ENCODE measurements at regions not wholly inside any gene's neighbourhood (a gene's known extent, or its start where the extent isn't known, plus 50 kb on each side); places are given as distances from the start of the nearest gene placed in this dataset.

DNA sequence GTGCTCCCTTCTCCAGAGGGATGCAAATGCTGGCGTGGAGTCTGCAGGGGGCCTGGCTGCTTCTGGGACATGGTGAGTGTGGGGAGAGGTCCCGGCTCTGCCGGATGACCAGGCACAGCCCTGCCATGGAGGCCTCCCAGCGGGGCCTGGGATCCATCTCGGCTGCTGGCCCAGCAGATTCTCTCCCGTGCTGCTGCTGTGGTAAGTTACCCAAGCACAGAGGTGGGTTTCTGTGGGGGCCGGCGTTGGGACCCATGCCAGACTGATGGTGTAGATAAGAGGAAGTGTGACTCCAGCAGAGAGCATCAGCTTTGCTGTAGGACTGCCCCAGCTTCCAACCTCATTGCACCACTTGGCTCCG lies 147.5 kb upstream of the B3GAT1 start:
- H3K4me2 ChIP-seq (ENCODE audit: low read length), result no peak overlapping the region
- Mint-ChIP-seq H3K36me3 (ENCODE audit: low read depth, unreplicated experiment) (peaks cover 2% of the 10 kb centered on the region), H3K27ac (ENCODE audit: unreplicated experiment) (no peak overlapping the region), H3K4me3 (ENCODE audit: unreplicated experiment) (no peak overlapping the region), H3K9me3 (ENCODE audit: unreplicated experiment) (no peaks in the 10 kb centered on the region), H3K27me3 (ENCODE audit: low read depth, unreplicated experiment) (peaks cover 41% of the 10 kb centered on the region), H3K4me1 (ENCODE audit: low read depth, unreplicated experiment) (peaks cover 25% of the 10 kb centered on the region)
- no peaks in the 10 kb centered on the region for H3K27me3 ChIP-seq (ENCODE audit: insufficient read depth, low read length)
- H3K4me1 ChIP-seq (ENCODE audit: insufficient read depth, low read length), result no peaks in the 10 kb centered on the region
- TF ChIP-seq EZH2 (IDR thresholded peaks at IDR 0.05; ENCODE audit: insufficient read depth, low read length), result no peak
- TF ChIP-seq, protein P1, sequence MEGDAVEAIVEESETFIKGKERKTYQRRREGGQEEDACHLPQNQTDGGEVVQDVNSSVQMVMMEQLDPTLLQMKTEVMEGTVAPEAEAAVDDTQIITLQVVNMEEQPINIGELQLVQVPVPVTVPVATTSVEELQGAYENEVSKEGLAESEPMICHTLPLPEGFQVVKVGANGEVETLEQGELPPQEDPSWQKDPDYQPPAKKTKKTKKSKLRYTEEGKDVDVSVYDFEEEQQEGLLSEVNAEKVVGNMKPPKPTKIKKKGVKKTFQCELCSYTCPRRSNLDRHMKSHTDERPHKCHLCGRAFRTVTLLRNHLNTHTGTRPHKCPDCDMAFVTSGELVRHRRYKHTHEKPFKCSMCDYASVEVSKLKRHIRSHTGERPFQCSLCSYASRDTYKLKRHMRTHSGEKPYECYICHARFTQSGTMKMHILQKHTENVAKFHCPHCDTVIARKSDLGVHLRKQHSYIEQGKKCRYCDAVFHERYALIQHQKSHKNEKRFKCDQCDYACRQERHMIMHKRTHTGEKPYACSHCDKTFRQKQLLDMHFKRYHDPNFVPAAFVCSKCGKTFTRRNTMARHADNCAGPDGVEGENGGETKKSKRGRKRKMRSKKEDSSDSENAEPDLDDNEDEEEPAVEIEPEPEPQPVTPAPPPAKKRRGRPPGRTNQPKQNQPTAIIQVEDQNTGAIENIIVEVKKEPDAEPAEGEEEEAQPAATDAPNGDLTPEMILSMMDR (IDR thresholded peaks at IDR 0.05; ENCODE audit: insufficient read depth, low read depth, low read length), result no peak
- no peak for FAIRE-seq
- H3K79me2 ChIP-seq (ENCODE audit: insufficient read depth, low read length), result no peaks in the 10 kb centered on the region
- no peaks in the 10 kb centered on the region for H4K20me1 ChIP-seq (ENCODE audit: insufficient read depth, low read length)
- peaks cover 5% of the 10 kb centered on the region for H3K9me3 ChIP-seq (ENCODE audit: insufficient read depth, low read depth, low read length)
- no peak overlapping the region for H3K27ac ChIP-seq (ENCODE audit: low read depth, low read length)
- H3K36me3 ChIP-seq (ENCODE audit: insufficient read depth, low read length), result no peaks in the 10 kb centered on the region
- H3K9ac ChIP-seq (ENCODE audit: low read length), result no peak overlapping the region
- H3K4me3 ChIP-seq (ENCODE audit: insufficient read depth, low read depth, low read length), result no peak overlapping the region
- H2AFZ ChIP-seq (ENCODE audit: low read depth, low read length), result no peak overlapping the region
- no peak for DNase-seq (ENCODE audit: low read depth)

DNA sequence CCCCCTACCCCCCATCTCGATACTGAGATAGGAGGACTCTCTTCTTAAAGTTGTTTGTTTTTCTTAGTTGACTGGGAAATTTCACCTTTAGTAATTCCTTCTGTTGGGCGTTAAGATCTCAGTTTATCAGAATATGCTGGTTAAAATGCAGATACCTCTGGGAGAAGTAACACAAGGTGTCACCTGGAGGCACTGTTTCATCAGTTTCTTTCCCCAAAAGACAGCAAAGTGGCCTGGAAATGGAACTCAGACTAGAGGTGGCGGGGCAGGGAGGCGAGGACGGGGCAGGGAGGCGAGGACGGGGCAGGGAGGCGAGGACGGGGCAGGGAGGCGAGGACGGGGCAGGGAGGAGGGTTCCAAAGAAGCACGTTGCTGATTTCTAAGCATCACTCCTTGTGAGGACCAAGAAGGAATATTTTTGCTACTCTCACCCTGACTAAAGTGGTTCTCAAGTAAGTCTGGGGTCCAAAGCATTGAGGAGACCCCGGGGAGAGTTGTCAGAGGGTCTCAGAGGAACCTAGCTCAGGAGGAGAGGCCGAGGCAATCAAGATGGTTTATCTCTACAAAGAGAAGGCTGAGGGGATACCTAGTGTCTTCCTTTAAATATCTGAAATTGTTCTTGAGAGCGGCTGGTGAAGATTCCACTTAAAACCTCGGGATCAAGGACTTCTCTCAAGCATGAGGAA lies 147.0 kb upstream of the B3GAT1 start:
- H3K4me1 Mint-ChIP-seq (ENCODE audit: low read depth, unreplicated experiment), result peaks cover 25% of the 10 kb centered on the region
- TF ChIP-seq, protein P1 (IDR thresholded peaks at IDR 0.05; ENCODE audit: insufficient read depth, low read depth, low read length), result no peak
- no peak for TF ChIP-seq EZH2 (IDR thresholded peaks at IDR 0.05; ENCODE audit: insufficient read depth, low read length)
- H3K9me3 Mint-ChIP-seq (ENCODE audit: unreplicated experiment), result no peaks in the 10 kb centered on the region
- H3K27ac Mint-ChIP-seq (ENCODE audit: unreplicated experiment), result no peak overlapping the region
- no peak overlapping the region for H3K27ac ChIP-seq (ENCODE audit: low read depth, low read length)
- no peaks in the 10 kb centered on the region for H3K36me3 ChIP-seq (ENCODE audit: insufficient read depth, low read length)
- FAIRE-seq (no peak), DNase-seq (ENCODE audit: low read depth) (no peak)
- no peak overlapping the region for H3K9ac ChIP-seq (ENCODE audit: low read length)
- no peak overlapping the region for H3K4me3 Mint-ChIP-seq (ENCODE audit: unreplicated experiment)
- H4K20me1 ChIP-seq (ENCODE audit: insufficient read depth, low read length), result no peaks in the 10 kb centered on the region
- no peaks in the 10 kb centered on the region for H3K27me3 ChIP-seq (ENCODE audit: insufficient read depth, low read length)
- no peaks in the 10 kb centered on the region for H3K79me2 ChIP-seq (ENCODE audit: insufficient read depth, low read length)
- peaks cover 2% of the 10 kb centered on the region for H3K9me3 ChIP-seq (ENCODE audit: insufficient read depth, low read depth, low read length)
- H2AFZ ChIP-seq (ENCODE audit: low read depth, low read length), result no peak overlapping the region
- H3K4me3 ChIP-seq (ENCODE audit: insufficient read depth, low read depth, low read length), result no peak overlapping the region
- no peaks in the 10 kb centered on the region for H3K4me1 ChIP-seq (ENCODE audit: insufficient read depth, low read length)
- peaks cover 2% of the 10 kb centered on the region for H3K36me3 Mint-ChIP-seq (ENCODE audit: low read depth, unreplicated experiment)
- H3K27me3 Mint-ChIP-seq (ENCODE audit: low read depth, unreplicated experiment), result peaks cover 46% of the 10 kb centered on the region
- H3K4me2 ChIP-seq (ENCODE audit: low read length), result no peak overlapping the region

DNA sequence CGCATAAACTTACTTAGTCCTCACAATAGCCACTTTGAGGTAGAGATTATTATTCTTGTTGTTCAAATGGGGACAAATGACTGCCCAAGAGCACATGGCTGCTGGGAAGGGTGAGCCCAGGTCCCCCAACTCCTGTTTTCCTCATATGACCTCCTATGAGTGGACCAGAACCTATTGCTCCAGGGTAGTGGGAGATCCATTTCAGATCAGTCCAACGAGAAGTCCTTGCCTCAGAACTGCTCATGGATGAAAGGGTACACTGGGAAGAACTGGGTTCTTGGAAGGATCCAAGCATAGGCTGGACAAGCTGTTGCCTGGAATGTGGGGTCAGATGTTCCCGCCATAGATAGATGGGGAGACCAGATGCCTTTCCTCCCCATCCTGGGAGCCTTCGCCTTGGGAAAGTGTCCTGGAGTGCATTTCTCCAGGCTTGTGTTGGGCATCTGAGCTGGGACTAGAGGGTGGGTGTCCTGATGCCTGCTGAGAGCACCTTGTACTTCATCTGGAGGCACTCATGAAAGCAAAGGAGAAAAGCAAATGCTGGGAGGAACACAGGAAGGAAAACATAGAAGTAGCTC lies 146.3 kb upstream of the B3GAT1 start:
- TF ChIP-seq EZH2 (IDR thresholded peaks at IDR 0.05; ENCODE audit: insufficient read depth, low read length), result no peak
- TF ChIP-seq, protein P1 (IDR thresholded peaks at IDR 0.05; ENCODE audit: insufficient read depth, low read depth, low read length), result no peak
- Mint-ChIP-seq H3K9me3 (ENCODE audit: unreplicated experiment) (no peaks in the 10 kb centered on the region), H3K27me3 (ENCODE audit: low read depth, unreplicated experiment) (peaks cover 50% of the 10 kb centered on the region), H3K36me3 (ENCODE audit: low read depth, unreplicated experiment) (peaks cover 2% of the 10 kb centered on the region), H3K27ac (ENCODE audit: unreplicated experiment) (no peak overlapping the region), H3K4me1 (ENCODE audit: low read depth, unreplicated experiment) (peaks cover 25% of the 10 kb centered on the region), H3K4me3 (ENCODE audit: unreplicated experiment) (no peak overlapping the region)
- Histone ChIP-seq H3K9me3 (ENCODE audit: insufficient read depth, low read depth, low read length) (peaks cover 2% of the 10 kb centered on the region), H3K36me3 (ENCODE audit: insufficient read depth, low read length) (no peaks in the 10 kb centered on the region), H3K79me2 (ENCODE audit: insufficient read depth, low read length) (no peaks in the 10 kb centered on the region), H3K27me3 (ENCODE audit: insufficient read depth, low read length) (no peaks in the 10 kb centered on the region), H3K4me1 (ENCODE audit: insufficient read depth, low read length) (no peaks in the 10 kb centered on the region), H3K9ac (ENCODE audit: low read length) (no peak overlapping the region), H2AFZ (ENCODE audit: low read depth, low read length) (no peak overlapping the region), H4K20me1 (ENCODE audit: insufficient read depth, low read length) (no peaks in the 10 kb centered on the region), H3K4me2 (ENCODE audit: low read length) (no peak overlapping the region), H3K4me3 (ENCODE audit: insufficient read depth, low read depth, low read length) (no peak overlapping the region), H3K27ac (ENCODE audit: low read depth, low read length) (no peak overlapping the region)
- DNase-seq (ENCODE audit: low read depth), result no peak
- no peak for FAIRE-seq

Measured in astrocyte (in vitro differentiated cells and primary cell).